Transverse colon (tissue), 4 donors: ENCODE measurements at regions not wholly inside any gene's neighbourhood (a gene's known extent, or its start where the extent isn't known, plus 50 kb on each side); places are given as distances from the start of the nearest gene placed in this dataset.

Source experiments
- POLR2A ChIP-seq: fragments of 450-650 bp; IDR thresholded peaks from one replicate; pipeline ENCODE4 v1.6.1; 2016; ENCODE audit warnings: antibody characterized with exemption, mild to moderate bottlenecking, moderate library complexity
- POLR2AphosphoS5 ChIP-seq, 3 donors: sonication (generic); formaldehyde crosslinking; IDR thresholded peaks; one replicate each; pipeline ENCODE4 v1.6.1; 2016; ENCODE audit warnings: antibody characterized with exemption in 3 of 3
- TF ChIP-seq, protein P1 (sequence below), 5 experiments: fragments of 200-600 bp in 3 of 5; fragments of 450-650 bp in 2 of 5; sonication (generic) in 3 of 5; IDR thresholded peaks; 1 replicate in 2 of 5; 2 replicates in 3 of 5; pipeline ENCODE4 v1.5.1; 2016 to 2017; ENCODE audit warnings: antibody characterized with exemption in 5 of 5, inconsistent platforms in 3 of 5, mild to moderate bottlenecking in 2 of 5, moderate library complexity in 1 of 5

DNA sequence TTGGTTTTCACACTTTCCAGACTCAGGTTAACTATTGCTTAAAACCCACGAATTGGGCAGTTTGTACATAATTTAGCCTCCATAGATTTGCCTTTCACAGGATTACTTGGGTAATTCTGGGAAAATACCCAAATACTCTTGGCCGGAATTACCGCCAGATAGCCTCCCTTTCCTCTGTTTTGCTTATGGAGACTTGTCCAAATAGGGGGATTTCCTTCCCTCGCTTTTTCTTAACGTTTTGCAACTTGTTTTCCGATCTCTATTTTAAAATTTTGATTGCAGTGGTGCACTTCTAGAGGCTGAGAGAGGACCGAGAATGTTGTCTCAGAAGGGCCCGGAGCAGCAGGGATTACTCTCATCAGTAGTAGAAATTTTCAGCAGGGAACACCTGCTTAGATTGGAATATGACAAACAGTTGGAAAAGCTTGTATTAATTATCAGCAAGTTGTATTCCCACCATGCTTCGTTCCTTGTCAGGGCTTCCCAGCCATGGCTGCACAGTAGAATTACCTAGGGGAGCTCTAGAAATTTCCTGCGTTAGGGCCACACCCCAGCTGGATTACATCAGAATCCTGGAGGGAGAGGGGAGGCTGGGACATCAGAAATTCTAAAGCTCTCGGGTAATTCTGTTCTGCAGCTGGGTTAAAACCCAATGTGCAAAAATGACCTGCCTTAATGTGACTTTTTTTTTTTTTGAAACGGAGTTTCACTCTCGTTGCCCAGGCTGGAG is 329.1 kb downstream of the SH3GL2 start:
- TF ChIP-seq POLR2A: no peak
- TF ChIP-seq, protein P1, sequence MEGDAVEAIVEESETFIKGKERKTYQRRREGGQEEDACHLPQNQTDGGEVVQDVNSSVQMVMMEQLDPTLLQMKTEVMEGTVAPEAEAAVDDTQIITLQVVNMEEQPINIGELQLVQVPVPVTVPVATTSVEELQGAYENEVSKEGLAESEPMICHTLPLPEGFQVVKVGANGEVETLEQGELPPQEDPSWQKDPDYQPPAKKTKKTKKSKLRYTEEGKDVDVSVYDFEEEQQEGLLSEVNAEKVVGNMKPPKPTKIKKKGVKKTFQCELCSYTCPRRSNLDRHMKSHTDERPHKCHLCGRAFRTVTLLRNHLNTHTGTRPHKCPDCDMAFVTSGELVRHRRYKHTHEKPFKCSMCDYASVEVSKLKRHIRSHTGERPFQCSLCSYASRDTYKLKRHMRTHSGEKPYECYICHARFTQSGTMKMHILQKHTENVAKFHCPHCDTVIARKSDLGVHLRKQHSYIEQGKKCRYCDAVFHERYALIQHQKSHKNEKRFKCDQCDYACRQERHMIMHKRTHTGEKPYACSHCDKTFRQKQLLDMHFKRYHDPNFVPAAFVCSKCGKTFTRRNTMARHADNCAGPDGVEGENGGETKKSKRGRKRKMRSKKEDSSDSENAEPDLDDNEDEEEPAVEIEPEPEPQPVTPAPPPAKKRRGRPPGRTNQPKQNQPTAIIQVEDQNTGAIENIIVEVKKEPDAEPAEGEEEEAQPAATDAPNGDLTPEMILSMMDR (IDR thresholded peaks at IDR 0.05): no peak
- TF ChIP-seq POLR2AphosphoS5 (IDR thresholded peaks at IDR 0.05): no peak
